ENCODE measurements at regions not wholly inside any gene's neighbourhood (a gene's known extent, or its start where the extent isn't known, plus 50 kb on each side); places are given as distances from the start of the nearest gene placed in this dataset.

DNA sequence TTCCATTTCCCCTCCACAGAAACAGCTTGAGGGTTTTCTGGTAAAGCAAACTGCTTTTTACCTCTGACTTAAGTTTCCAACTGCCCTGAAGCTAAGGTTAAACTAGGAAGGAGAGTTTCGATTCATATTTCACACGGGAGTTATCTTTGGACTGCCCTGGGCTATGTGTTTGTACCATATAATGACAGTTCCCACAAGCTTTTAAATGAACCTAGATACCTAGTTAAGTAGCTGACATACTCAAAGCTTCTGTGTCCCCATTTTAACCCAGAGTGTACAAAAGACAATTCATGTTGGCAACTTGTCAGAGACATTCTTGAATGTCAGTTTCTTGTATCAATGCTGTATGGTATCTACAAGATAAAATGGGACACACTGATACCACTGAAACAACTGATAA lies 1296.6 kb upstream of the IGFBP7 start:
- Histone ChIP-seq H3K4me1 (no peaks in the 10 kb centered on the region), H3K9me3 (no peaks in the 10 kb centered on the region), H3K27ac (no peak overlapping the region), H3K4me3 (no peak overlapping the region), H3K27me3 (peaks cover 0 to 5% (median 0%) of the 10 kb centered on the region in 4 donors), H3K36me3 (no peaks in the 10 kb centered on the region)
- ATAC-seq (no peak), DNase-seq (no peak), FAIRE-seq (no peak)
- intact Hi-C loops (cut with DNase I) = no loop called here
- TF ChIP-seq, protein P1, sequence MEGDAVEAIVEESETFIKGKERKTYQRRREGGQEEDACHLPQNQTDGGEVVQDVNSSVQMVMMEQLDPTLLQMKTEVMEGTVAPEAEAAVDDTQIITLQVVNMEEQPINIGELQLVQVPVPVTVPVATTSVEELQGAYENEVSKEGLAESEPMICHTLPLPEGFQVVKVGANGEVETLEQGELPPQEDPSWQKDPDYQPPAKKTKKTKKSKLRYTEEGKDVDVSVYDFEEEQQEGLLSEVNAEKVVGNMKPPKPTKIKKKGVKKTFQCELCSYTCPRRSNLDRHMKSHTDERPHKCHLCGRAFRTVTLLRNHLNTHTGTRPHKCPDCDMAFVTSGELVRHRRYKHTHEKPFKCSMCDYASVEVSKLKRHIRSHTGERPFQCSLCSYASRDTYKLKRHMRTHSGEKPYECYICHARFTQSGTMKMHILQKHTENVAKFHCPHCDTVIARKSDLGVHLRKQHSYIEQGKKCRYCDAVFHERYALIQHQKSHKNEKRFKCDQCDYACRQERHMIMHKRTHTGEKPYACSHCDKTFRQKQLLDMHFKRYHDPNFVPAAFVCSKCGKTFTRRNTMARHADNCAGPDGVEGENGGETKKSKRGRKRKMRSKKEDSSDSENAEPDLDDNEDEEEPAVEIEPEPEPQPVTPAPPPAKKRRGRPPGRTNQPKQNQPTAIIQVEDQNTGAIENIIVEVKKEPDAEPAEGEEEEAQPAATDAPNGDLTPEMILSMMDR (IDR thresholded peaks at IDR 0.05) = no peak
- 28 to 43% methylated on average over 2 of the region's 2 CpGs for WGBS, 2 donors

DNA sequence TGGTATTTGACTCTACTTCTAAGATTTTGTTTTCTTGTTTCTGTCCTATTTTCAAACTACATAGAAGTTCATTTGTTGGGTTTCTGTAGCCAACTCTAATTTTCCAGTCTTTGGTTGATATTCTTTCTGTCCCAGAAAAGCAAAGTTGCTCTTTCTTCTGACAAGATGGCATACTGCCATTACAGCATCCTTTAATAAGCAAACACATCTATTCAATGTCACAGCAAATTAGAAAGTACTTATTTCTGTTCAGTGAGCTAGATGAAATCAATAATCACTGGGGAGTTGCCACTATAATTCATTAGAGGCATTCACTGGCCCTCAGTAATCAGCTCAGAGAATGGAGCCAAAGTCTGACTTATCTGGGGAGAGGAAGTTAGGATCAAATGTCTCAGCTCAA lies 1258.0 kb upstream of the IGFBP7 start:
- no peak for FAIRE-seq
- intact Hi-C loops (cut with DNase I) = no loop called here
- TF ChIP-seq, protein P1 (IDR thresholded peaks at IDR 0.05) = no peak

DNA sequence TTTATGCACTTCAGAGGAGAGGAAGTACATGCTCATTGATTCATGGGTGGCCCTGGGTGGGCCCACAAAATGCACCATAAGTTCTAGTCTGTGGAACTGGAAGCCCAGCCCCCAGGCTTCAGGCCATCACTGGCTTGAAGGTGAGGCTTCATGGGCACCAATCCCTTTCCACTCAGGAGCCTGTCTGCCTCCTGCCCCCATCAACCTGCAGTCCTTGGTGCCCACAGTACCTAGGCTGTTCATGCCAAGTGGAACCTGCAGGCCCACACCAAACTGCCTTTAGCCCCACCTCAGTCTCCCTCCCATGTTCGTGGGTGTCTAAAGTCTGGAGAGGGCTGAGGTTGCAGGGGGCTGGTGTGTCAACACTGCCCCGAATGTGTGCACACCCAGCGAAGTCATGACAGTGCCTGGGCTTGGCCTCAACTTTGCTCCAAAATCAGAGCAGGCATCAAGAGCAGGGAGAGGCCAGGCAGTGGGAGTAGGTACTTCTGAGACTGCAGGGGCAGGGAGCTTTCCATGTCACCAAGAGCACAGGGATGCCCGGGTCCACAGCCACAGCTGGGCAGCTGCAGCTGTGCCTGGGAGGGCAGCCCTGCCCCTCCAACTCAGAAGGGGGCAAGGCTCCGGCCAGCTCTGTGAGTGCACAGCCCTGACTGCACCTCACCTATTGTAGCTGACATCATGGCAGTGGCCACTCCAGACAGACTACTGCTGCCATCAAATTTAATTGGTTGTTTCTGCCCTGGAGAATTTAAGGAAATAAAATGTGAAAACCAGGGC lies 1250.4 kb upstream of the IGFBP7 start:
- WGBS, 2 donors = 52 to 62% methylated on average over 5 of the region's 5 CpGs
- FAIRE-seq (no peak), ATAC-seq (no peak), DNase-seq (peak in 1 of 6 donors; percentile 32)
- TF ChIP-seq, protein P1 (IDR thresholded peaks at IDR 0.05) = no peak
- H3K4me3 ChIP-seq = no peak overlapping the region
- no peaks in the 10 kb centered on the region for H3K36me3 ChIP-seq
- no peak overlapping the region for H3K27ac ChIP-seq
- no peaks in the 10 kb centered on the region for H3K4me1 ChIP-seq
- no peaks in the 10 kb centered on the region for H3K9me3 ChIP-seq
- intact Hi-C loops (cut with DNase I) = no loop called here
- no peaks in the 10 kb centered on the region for H3K27me3 ChIP-seq

More for the DNA sequence above, 1258.0 kb upstream of the IGFBP7 start:
- Histone ChIP-seq H3K4me1 (no peaks in the 10 kb centered on the region), H3K9me3 (no peaks in the 10 kb centered on the region), H3K4me3 (no peak overlapping the region), H3K27ac (no peak overlapping the region), H3K36me3 (no peaks in the 10 kb centered on the region), H3K27me3 (no peaks in the 10 kb centered on the region)
- ATAC-seq (no peak), DNase-seq (no peak)

DNA sequence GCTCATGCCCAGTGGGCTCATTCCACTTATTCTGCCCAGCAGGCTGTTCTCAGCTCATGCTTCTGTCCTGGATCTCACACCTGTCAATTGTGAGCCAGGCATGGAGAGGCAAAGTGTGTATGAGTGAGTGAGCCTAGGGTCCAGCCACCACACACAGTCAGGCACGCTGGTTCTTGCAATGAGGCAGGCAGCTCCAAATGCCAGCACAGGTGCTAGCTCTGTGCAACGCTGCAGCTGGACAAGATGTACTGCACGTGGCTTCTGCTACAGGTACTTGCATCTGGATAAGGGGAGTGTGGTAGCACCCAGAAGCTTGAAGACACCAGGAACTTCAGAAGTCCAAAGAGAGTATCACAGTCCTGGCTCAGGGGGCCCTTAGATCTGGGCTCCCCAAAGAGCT lies 1249.4 kb upstream of the IGFBP7 start:
- DNase-seq (no peak), FAIRE-seq (no peak), ATAC-seq (no peak)
- no peaks in the 10 kb centered on the region for H3K36me3 ChIP-seq
- 56 to 75% methylated on average over 3 of the region's 3 CpGs for WGBS, 2 donors
- TF ChIP-seq, protein P1 (IDR thresholded peaks at IDR 0.05) = no peak
- H3K27me3 ChIP-seq = no peaks in the 10 kb centered on the region
- no peaks in the 10 kb centered on the region for H3K4me1 ChIP-seq
- no peak overlapping the region for H3K4me3 ChIP-seq
- no peak overlapping the region for H3K27ac ChIP-seq
- H3K9me3 ChIP-seq = no peaks in the 10 kb centered on the region
- intact Hi-C loops (cut with DNase I) = no loop called here

DNA sequence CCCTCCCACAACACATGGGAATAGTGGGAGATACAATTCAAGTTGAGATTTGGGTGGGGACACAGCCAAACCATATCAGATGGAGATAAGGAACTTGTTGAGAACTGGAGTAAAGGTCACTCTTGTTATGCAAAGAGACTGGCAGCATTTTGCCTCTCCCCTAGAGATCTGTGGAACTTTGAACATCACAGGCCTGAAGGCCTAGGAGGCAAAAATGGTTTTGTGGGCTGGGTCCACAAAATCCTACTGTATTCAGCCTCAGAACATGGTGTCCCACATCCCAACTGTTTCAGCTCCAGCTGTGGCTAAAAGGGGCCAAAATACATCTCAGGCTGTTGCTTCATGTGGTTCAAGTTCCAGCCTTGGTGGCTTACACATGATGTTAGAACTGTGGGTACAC lies 1247.8 kb upstream of the IGFBP7 start:
- ATAC-seq (no peak), FAIRE-seq (no peak), DNase-seq (no peak)
- H3K4me1 ChIP-seq = no peaks in the 10 kb centered on the region
- no peaks in the 10 kb centered on the region for H3K36me3 ChIP-seq
- H3K4me3 ChIP-seq = no peak overlapping the region
- H3K27me3 ChIP-seq = no peaks in the 10 kb centered on the region
- H3K27ac ChIP-seq = no peak overlapping the region
- no peaks in the 10 kb centered on the region for H3K9me3 ChIP-seq
- TF ChIP-seq, protein P1 (IDR thresholded peaks at IDR 0.05) = no peak
- intact Hi-C loops (cut with DNase I) = no loop called here

All from pancreas (tissue), 10 donors.